Trophoblast cell (in vitro differentiated cells and primary cell): ENCODE measurements at regions not wholly inside any gene's neighbourhood (a gene's known extent, or its start where the extent isn't known, plus 50 kb on each side); places are given as distances from the start of the nearest gene placed in this dataset.

Experiments
- DNase-seq, 2 donors: peaks; one replicate each; pipeline ENCODE4 v3.0.0-alpha.2; 2016
- H2AFZ ChIP-seq: 2 replicates; pipeline ENCODE4 v1.6.1; 2013; ENCODE audit warnings: low read length, moderate library complexity, mild to moderate bottlenecking; ENCODE audit not compliant: insufficient read depth, poor library complexity
- H2AK5ac ChIP-seq: 2 replicates; pipeline ENCODE4 v1.6.1; 2013; ENCODE audit warnings: mild to moderate bottlenecking, low read length
- H2BK120ac ChIP-seq: 2 replicates; pipeline ENCODE4 v1.6.1; 2013; ENCODE audit warnings: low read length, mild to moderate bottlenecking, moderate library complexity; ENCODE audit not compliant: insufficient read depth, poor library complexity
- H2BK12ac ChIP-seq: 2 replicates; pipeline ENCODE4 v1.6.1; 2013; ENCODE audit warnings: mild to moderate bottlenecking, low read length, moderate library complexity
- H2BK5ac ChIP-seq: 2 replicates; pipeline ENCODE4 v1.6.1; 2013; ENCODE audit warnings: low read length, low read depth, moderate library complexity, mild to moderate bottlenecking; ENCODE audit not compliant: poor library complexity
- H3K14ac ChIP-seq: 2 replicates; pipeline ENCODE4 v1.6.1; 2013; ENCODE audit warnings: mild to moderate bottlenecking, low read length
- H3K18ac ChIP-seq: 2 replicates; pipeline ENCODE4 v1.6.1; 2013; ENCODE audit warnings: mild to moderate bottlenecking, low read length
- H3K23ac ChIP-seq: 2 replicates; pipeline ENCODE4 v1.6.1; 2013; ENCODE audit warnings: low read length
- H3K27ac ChIP-seq: 2 replicates; pipeline ENCODE4 v1.5.1; 2013; ENCODE audit warnings: low read depth, mild to moderate bottlenecking, inconsistent platforms, low read length, moderate library complexity
- H3K27me3 ChIP-seq: 2 replicates; pipeline ENCODE4 v1.6.1; 2013; ENCODE audit warnings: inconsistent platforms, mild to moderate bottlenecking, low read length, moderate library complexity; ENCODE audit not compliant: insufficient read depth
- H3K36me3 ChIP-seq, 2 experiments: 1 replicate in 1 of 2; 2 replicates in 1 of 2; pipeline ENCODE4 v1.6.1; 2013; ENCODE audit warnings: low read length in 2 of 2, mild to moderate bottlenecking in 2 of 2, moderate library complexity in 1 of 2; ENCODE audit not compliant: insufficient read depth in 2 of 2, control insufficient read depth in 1 of 2
- H3K4ac ChIP-seq: 2 replicates; pipeline ENCODE4 v1.6.1; 2013; ENCODE audit warnings: low read depth, mild to moderate bottlenecking, low read length, moderate library complexity
- H3K4me1 ChIP-seq, 2 experiments: 1 replicate in 1 of 2; 2 replicates in 1 of 2; pipeline ENCODE4 v1.6.1; 2013; ENCODE audit warnings: low read length in 2 of 2, mild to moderate bottlenecking in 2 of 2, moderate library complexity in 1 of 2; ENCODE audit not compliant: insufficient read depth in 2 of 2, control insufficient read depth in 1 of 2
- H3K4me2 ChIP-seq: 2 replicates; pipeline ENCODE4 v1.6.1; 2013; ENCODE audit warnings: inconsistent platforms, mild to moderate bottlenecking, low read length, moderate library complexity
- H3K4me3 ChIP-seq: 2 replicates; pipeline ENCODE4 v1.5.1; 2013; ENCODE audit warnings: mild to moderate bottlenecking, low read depth, low read length, inconsistent platforms
- H3K79me1 ChIP-seq: one replicate; pipeline ENCODE4 v1.6.1; 2013; ENCODE audit warnings: low read length
- H3K79me2 ChIP-seq: 2 replicates; pipeline ENCODE4 v1.6.1; 2013; ENCODE audit warnings: low read length, mild to moderate bottlenecking; ENCODE audit not compliant: control insufficient read depth, insufficient read depth, poor library complexity
- H3K9ac ChIP-seq: 2 replicates; pipeline ENCODE4 v1.6.1; 2013; ENCODE audit warnings: mild to moderate bottlenecking, low read length
- H3K9me3 ChIP-seq: 2 replicates; pipeline ENCODE4 v1.6.1; 2013; ENCODE audit warnings: low read depth, mild to moderate bottlenecking, control low read depth, inconsistent platforms, low read length; ENCODE audit not compliant: insufficient read depth
- H4K12ac ChIP-seq: 2 replicates; pipeline ENCODE4 v1.6.1; 2013; ENCODE audit warnings: low read depth, mild to moderate bottlenecking, low read length, moderate library complexity
- H4K8ac ChIP-seq: 2 replicates; pipeline ENCODE4 v1.6.1; 2013; ENCODE audit warnings: low read depth, mild to moderate bottlenecking, low read length, moderate library complexity
- H4K91ac ChIP-seq: one replicate; pipeline ENCODE4 v1.6.1; 2013; ENCODE audit warnings: low read depth, mild to moderate bottlenecking, low read length, moderate library complexity
- WGBS: extraction: QIAGEN DNeasy Blood & Tissue Kit; methylation state at CpG from one replicate; pipeline ENCODE4 v1.1.7; 2013; ENCODE audit warnings: missing lambda C conversion rate; ENCODE audit not compliant: insufficient read length, insufficient coverage; ENCODE audit errors: extremely low coverage; 5-methylcytosine and 5-hydroxymethylcytosine counted together

DNA sequence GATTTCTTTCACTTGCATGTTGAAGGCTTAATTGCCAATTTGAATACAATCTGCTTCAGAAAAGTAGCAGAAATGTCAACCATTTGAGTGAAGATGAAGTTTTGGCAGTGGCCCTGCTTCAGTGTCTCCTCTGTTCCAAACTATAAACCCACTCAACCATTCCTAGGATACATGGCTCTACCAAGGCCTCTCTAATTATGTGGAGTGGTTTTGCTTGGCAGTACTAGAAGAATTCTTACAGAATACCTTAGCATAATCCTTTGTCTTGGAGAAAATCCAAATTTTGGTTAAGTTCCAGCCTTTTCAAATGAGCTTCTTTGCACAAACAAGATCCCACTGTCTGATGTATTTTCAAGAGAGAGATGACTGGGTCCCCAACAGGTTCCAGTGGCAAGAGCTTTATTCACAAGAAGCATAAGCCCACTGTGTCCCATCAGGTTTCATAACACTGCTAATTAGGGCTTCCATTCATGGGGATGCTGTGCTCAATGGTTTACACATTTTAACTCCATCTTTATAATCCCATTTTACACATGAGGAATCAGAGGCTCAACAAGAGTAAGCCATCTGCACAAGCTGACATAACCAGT, 234.5 kb downstream of the IPO8 start:
- Histone ChIP-seq H3K9ac (no peak overlapping the region), H2BK5ac (no peak overlapping the region), H3K79me1 (no peaks in the 10 kb centered on the region), H2AFZ (no peak overlapping the region), H4K91ac (no peak overlapping the region), H3K27ac (no peak overlapping the region), H3K4me3 (no peak overlapping the region), H3K9me3 (no peaks in the 10 kb centered on the region), H4K8ac (no peak overlapping the region), H3K79me2 (no peaks in the 10 kb centered on the region), H3K23ac (no peak overlapping the region), H2BK120ac (no peak overlapping the region), H3K4me1 (no peaks in the 10 kb centered on the region), H2AK5ac (no peak overlapping the region), H4K12ac (no peak overlapping the region), H3K18ac (no peak overlapping the region), H3K27me3 (no peaks in the 10 kb centered on the region), H3K36me3 (no peaks in the 10 kb centered on the region), H3K4me2 (no peak overlapping the region), H3K4ac (no peak overlapping the region), H3K14ac (no peak overlapping the region), H2BK12ac (no peak overlapping the region)
- DNase-seq = no peak

DNA sequence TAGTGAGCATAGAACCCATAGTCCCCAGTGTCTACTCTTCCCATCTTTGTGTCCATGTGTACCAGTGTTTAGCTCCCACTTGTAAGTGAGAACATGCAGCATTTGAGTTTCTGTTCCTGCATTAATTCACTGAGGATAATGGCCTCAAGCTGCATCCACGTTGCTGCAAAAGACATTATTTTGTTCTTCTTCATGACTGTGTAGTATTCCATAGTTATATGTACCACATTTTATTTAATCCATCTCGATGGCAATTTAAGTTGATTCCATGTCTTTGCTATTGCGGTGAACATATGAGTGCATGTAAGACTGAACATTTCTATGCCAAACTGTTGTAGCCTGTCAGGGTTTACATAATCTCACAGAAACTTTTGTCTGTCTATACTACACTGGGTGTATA, 237.2 kb downstream of the IPO8 start:
- no peak overlapping the region for H3K14ac ChIP-seq
- no peak overlapping the region for H3K23ac ChIP-seq
- no peak overlapping the region for H2BK12ac ChIP-seq
- no peak overlapping the region for H3K4me2 ChIP-seq
- no CpG with 5 or more reads among the region's 3 CpGs for WGBS
- no peak overlapping the region for H4K8ac ChIP-seq
- no peak for DNase-seq
- H3K36me3 ChIP-seq = no peaks in the 10 kb centered on the region
- no peaks in the 10 kb centered on the region for H3K79me1 ChIP-seq
- no peaks in the 10 kb centered on the region for H3K4me1 ChIP-seq
- H3K18ac ChIP-seq = no peak overlapping the region
- H2AFZ ChIP-seq = no peak overlapping the region
- H3K4me3 ChIP-seq = no peak overlapping the region
- H3K4ac ChIP-seq = no peak overlapping the region
- H2BK120ac ChIP-seq = no peak overlapping the region
- no peak overlapping the region for H3K9ac ChIP-seq
- H3K9me3 ChIP-seq = no peaks in the 10 kb centered on the region
- no peak overlapping the region for H2AK5ac ChIP-seq
- H3K27me3 ChIP-seq = no peaks in the 10 kb centered on the region
- no peak overlapping the region for H3K27ac ChIP-seq
- no peak overlapping the region for H4K91ac ChIP-seq
- H4K12ac ChIP-seq = no peak overlapping the region
- H2BK5ac ChIP-seq = no peak overlapping the region
- no peaks in the 10 kb centered on the region for H3K79me2 ChIP-seq

DNA sequence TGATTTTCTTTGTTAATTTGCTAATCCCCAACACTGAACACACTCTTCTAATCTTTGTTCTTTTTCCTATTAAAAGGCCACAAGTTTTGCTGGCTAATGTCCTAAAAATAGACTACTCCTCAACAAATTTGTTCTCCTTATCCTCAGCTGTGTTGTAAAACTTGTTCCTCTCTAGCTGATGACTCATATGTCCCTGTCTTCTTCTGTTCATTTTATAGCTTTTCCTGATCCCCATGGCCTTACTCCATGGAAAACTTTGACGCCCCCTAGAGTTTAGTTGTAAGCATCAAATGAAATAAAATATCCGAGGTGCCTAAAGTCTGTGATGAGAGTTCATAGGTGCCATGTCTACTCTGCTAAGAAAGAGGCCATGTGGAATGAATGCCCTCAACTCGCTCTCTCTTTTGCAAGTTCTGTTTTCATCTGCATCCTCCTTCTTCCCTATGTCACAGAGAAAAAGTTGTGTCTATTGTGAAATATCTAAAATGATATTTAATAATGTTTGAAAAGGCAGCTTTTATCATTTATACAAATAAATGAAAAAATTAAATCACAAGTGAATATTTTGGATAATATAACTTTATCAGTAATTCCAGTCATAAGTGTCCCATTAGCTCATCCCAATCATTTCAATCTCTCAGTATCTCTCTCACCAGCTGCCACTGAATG, 237.9 kb downstream of the IPO8 start:
- Histone ChIP-seq H3K79me2 (no peaks in the 10 kb centered on the region), H2BK120ac (no peak overlapping the region), H3K27ac (no peak overlapping the region), H2AFZ (no peak overlapping the region), H3K4me2 (no peak overlapping the region), H3K18ac (no peak overlapping the region), H3K23ac (no peak overlapping the region), H4K8ac (no peak overlapping the region), H3K36me3 (no peaks in the 10 kb centered on the region), H4K12ac (no peak overlapping the region), H2BK12ac (no peak overlapping the region), H4K91ac (no peak overlapping the region), H3K4me1 (no peaks in the 10 kb centered on the region), H3K27me3 (no peaks in the 10 kb centered on the region), H3K4ac (no peak overlapping the region), H2BK5ac (no peak overlapping the region), H3K4me3 (no peak overlapping the region), H3K9me3 (no peaks in the 10 kb centered on the region), H2AK5ac (no peak overlapping the region), H3K79me1 (no peaks in the 10 kb centered on the region), H3K14ac (no peak overlapping the region), H3K9ac (no peak overlapping the region)
- no CpG with 5 or more reads among the region's 3 CpGs for WGBS
- peak in 1 of 2 donors; percentile 30 for DNase-seq

DNA sequence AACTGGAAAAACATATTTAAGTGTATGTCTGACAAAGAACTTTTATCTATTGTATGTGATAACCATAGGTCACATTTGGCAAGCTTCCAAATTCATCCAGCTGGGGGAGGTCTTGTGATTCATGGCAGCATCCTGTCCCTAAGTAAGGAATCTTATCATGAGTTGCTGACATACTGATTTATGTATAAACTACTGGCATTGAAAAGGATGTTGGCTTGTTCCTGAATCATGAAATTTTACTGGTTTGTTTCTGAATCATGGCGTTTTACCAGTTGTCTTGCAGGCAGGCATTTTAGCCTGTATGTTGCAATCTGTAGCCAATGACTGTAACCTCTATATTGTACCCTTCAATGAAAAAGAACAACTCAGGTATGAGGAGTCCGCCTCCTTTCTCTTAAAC, 244.8 kb downstream of the IPO8 start:
- H4K8ac ChIP-seq = no peak overlapping the region
- no peak for DNase-seq
- no peak overlapping the region for H2BK12ac ChIP-seq
- H3K79me2 ChIP-seq = no peaks in the 10 kb centered on the region
- H3K9ac ChIP-seq = no peak overlapping the region
- no peaks in the 10 kb centered on the region for H3K27me3 ChIP-seq
- H3K4me2 ChIP-seq = no peak overlapping the region
- H3K27ac ChIP-seq = no peak overlapping the region
- H3K4me1 ChIP-seq = no peaks in the 10 kb centered on the region
- H3K14ac ChIP-seq = no peak overlapping the region
- no peaks in the 10 kb centered on the region for H3K9me3 ChIP-seq
- no peak overlapping the region for H2AFZ ChIP-seq
- H3K18ac ChIP-seq = no peak overlapping the region
- no peak overlapping the region for H4K12ac ChIP-seq
- no peak overlapping the region for H2BK120ac ChIP-seq
- WGBS = no CpG with 5 or more reads among the region's 2 CpGs
- no peaks in the 10 kb centered on the region for H3K79me1 ChIP-seq
- no peak overlapping the region for H4K91ac ChIP-seq
- no peaks in the 10 kb centered on the region for H3K36me3 ChIP-seq
- H2AK5ac ChIP-seq = no peak overlapping the region
- no peak overlapping the region for H2BK5ac ChIP-seq
- H3K23ac ChIP-seq = no peak overlapping the region
- H3K4me3 ChIP-seq = no peak overlapping the region
- no peak overlapping the region for H3K4ac ChIP-seq
